ENCODE measurements at regions not wholly inside any gene's neighbourhood (a gene's known extent, or its start where the extent isn't known, plus 50 kb on each side); places are given as distances from the start of the nearest gene placed in this dataset.

DNA sequence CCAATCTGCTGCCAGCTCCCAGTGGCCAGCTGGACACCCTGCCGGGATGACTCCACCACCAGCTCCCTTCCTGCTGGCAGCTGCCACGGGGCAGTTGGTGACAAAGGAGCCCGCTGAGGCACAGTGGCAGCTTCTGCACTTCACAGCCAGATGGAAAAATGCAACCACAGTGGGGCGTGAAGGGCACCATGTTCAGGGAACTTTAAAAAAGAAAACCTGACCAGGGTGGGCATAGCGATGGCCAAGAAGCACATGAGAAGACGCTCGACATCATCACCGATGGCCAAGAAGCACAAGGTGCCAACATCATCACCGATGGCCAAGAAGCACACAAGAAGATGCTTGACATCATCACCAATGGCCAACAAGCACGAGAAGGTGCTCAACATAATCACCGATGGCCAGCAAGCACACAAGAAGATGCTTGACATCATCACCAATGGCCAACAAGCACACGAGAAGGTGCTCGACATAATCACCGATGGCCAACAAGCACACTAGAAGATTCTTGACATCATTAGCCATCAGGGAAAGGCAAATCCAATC is 243.5 kb downstream of the EIPR1 start:
- intact Hi-C loops (cut with micrococcal nuclease; ENCODE audit: unreplicated experiment) = no loop called here
- H3K36me3 ChIP-seq (ENCODE audit: insufficient read depth, low read length) = no peaks in the 10 kb centered on the region
- no peak for DNase-seq (ENCODE audit: low spot score)
- H3K4me1 ChIP-seq (ENCODE audit: insufficient read depth, low read length, poor library complexity, severe bottlenecking) = peaks cover 33% of the 10 kb centered on the region
- H2AFZ ChIP-seq (ENCODE audit: low read length) = no peak overlapping the region
- ChIA-PET POLR2A (interaction anchor here (1.0 kb wide), 1 partner anchor 10 kb away, joined by 4 read pairs; no protein-coding TSS in a partner anchor), CTCF (ENCODE audit: unreplicated experiment) (no interaction called here)
- no peak overlapping the region for H3K4me3 ChIP-seq (ENCODE audit: low read depth, low read length, poor library complexity, severe bottlenecking)
- no peaks in the 10 kb centered on the region for H3K79me2 ChIP-seq (ENCODE audit: insufficient read depth, low read depth, low read length)
- TF ChIP-seq, protein P1, sequence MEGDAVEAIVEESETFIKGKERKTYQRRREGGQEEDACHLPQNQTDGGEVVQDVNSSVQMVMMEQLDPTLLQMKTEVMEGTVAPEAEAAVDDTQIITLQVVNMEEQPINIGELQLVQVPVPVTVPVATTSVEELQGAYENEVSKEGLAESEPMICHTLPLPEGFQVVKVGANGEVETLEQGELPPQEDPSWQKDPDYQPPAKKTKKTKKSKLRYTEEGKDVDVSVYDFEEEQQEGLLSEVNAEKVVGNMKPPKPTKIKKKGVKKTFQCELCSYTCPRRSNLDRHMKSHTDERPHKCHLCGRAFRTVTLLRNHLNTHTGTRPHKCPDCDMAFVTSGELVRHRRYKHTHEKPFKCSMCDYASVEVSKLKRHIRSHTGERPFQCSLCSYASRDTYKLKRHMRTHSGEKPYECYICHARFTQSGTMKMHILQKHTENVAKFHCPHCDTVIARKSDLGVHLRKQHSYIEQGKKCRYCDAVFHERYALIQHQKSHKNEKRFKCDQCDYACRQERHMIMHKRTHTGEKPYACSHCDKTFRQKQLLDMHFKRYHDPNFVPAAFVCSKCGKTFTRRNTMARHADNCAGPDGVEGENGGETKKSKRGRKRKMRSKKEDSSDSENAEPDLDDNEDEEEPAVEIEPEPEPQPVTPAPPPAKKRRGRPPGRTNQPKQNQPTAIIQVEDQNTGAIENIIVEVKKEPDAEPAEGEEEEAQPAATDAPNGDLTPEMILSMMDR (conservative IDR thresholded peaks at IDR 0.05; ENCODE audit: low read length) = no peak
- TF ChIP-seq EZH2phosphoT487 (IDR thresholded peaks at IDR 0.05; ENCODE audit: borderline replicate concordance, low read depth, low read length) = no peak
- no peaks in the 10 kb centered on the region for H4K20me1 ChIP-seq (ENCODE audit: insufficient read depth, low read length)
- no peaks in the 10 kb centered on the region for H3K9me3 ChIP-seq (ENCODE audit: low read length)
- H3K4me2 ChIP-seq (ENCODE audit: low read length) = no peak overlapping the region
- no TSS peak for BruUV-seq (replicated peaks)
- H3K9me2 ChIP-seq (ENCODE audit: insufficient read depth, low read length) = no peaks in the 10 kb centered on the region
- no peak overlapping the region for H3K27ac ChIP-seq (ENCODE audit: low read depth, low read length, poor library complexity, severe bottlenecking)

DNA sequence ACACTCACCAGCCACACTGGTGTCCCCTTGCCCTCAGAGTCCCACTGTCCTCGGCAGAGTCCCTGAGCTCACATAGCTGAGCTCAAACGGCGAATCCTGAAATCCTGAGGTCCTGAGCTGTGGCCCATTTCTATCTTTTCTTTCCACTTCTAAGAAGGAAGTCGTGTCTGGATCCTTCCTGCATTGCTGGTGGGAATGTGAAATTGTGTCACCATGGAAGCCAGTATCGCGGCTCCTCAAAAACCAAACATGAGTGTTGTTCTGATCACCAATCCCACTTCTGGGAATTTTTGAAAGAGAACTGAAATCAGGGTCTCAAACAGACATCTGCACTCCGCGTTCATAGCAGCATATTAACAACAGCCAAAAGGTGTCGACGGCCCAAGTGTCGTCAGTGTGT is 244.7 kb downstream of the EIPR1 start:
- H3K4me2 ChIP-seq (ENCODE audit: low read length) = no peak overlapping the region
- no TSS peak for BruUV-seq (replicated peaks)
- ChIA-PET CTCF (ENCODE audit: unreplicated experiment) (no interaction called here), POLR2A (interaction anchor here (0.6 to 1.0 kb wide), 3 partner anchors 9 to 1138 kb away, joined by 3 to 5 read pairs (median 4); no protein-coding TSS in a partner anchor)
- no peaks in the 10 kb centered on the region for H3K79me2 ChIP-seq (ENCODE audit: insufficient read depth, low read depth, low read length)
- intact Hi-C loops (cut with micrococcal nuclease; ENCODE audit: unreplicated experiment) = no loop called here
- no peak overlapping the region for H2AFZ ChIP-seq (ENCODE audit: low read length)
- H4K20me1 ChIP-seq (ENCODE audit: insufficient read depth, low read length) = no peaks in the 10 kb centered on the region
- H3K36me3 ChIP-seq (ENCODE audit: insufficient read depth, low read length) = no peaks in the 10 kb centered on the region
- H3K27ac ChIP-seq (ENCODE audit: low read depth, low read length, poor library complexity, severe bottlenecking) = no peak overlapping the region
- H3K9me2 ChIP-seq (ENCODE audit: insufficient read depth, low read length) = no peaks in the 10 kb centered on the region
- no peak overlapping the region for H3K4me3 ChIP-seq (ENCODE audit: low read depth, low read length, poor library complexity, severe bottlenecking)
- peaks cover 34% of the 10 kb centered on the region for H3K4me1 ChIP-seq (ENCODE audit: insufficient read depth, low read length, poor library complexity, severe bottlenecking)
- no peaks in the 10 kb centered on the region for H3K9me3 ChIP-seq (ENCODE audit: low read length)
- TF ChIP-seq EZH2phosphoT487 (IDR thresholded peaks at IDR 0.05; ENCODE audit: borderline replicate concordance, low read depth, low read length) = no peak
- TF ChIP-seq, protein P1 (conservative IDR thresholded peaks at IDR 0.05; ENCODE audit: low read length) = no peak
- DNase-seq (ENCODE audit: low spot score) = no peak

DNA sequence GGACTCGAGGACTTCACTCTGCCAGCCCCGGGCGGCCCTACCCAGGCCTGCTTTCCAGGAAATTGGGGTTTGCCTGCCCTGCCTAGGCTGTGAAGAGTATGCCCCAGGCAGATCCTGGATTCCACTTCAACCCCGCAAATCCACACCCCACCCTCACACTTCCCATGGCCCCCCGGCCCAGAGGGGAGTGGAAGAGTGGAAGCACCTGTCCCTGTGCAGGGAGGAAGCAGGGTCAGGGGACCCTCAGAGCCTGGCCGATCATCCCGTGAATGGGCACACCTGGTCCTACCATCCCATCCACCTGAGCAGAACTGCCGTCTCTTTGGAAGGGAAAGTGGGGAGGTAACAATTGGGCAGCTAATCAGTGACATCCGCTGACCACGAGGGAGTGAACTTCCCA is 245.2 kb downstream of the EIPR1 start:
- no peaks in the 10 kb centered on the region for H3K36me3 ChIP-seq (ENCODE audit: insufficient read depth, low read length)

More for the DNA sequence above, 245.2 kb downstream of the EIPR1 start:
- Histone ChIP-seq H3K9me2 (ENCODE audit: insufficient read depth, low read length) (no peaks in the 10 kb centered on the region), H3K4me3 (ENCODE audit: low read depth, low read length, poor library complexity, severe bottlenecking) (no peak overlapping the region), H2AFZ (ENCODE audit: low read length) (no peak overlapping the region), H3K27ac (ENCODE audit: low read depth, low read length, poor library complexity, severe bottlenecking) (no peak overlapping the region), H3K4me2 (ENCODE audit: low read length) (no peak overlapping the region), H3K4me1 (ENCODE audit: insufficient read depth, low read length, poor library complexity, severe bottlenecking) (peaks cover 39% of the 10 kb centered on the region), H4K20me1 (ENCODE audit: insufficient read depth, low read length) (no peaks in the 10 kb centered on the region), H3K79me2 (ENCODE audit: insufficient read depth, low read depth, low read length) (no peaks in the 10 kb centered on the region), H3K9me3 (ENCODE audit: low read length) (no peaks in the 10 kb centered on the region)
- no peak for DNase-seq (ENCODE audit: low spot score)
- BruUV-seq (replicated peaks) = no TSS peak
- POLR2A ChIA-PET = interaction anchor here (0.6 to 3.6 kb wide), 2 partner anchors 12 to 1138 kb away, joined by 5 to 18 read pairs; no protein-coding TSS in a partner anchor
- intact Hi-C loops (cut with micrococcal nuclease; ENCODE audit: unreplicated experiment) = no loop called here
- TF ChIP-seq, protein P1 (conservative IDR thresholded peaks at IDR 0.05; ENCODE audit: low read length) = no peak
- TF ChIP-seq EZH2phosphoT487 (IDR thresholded peaks at IDR 0.05; ENCODE audit: borderline replicate concordance, low read depth, low read length) = no peak
- CTCF ChIA-PET (ENCODE audit: unreplicated experiment) = no interaction called here
